GM19455 (cell line): ENCODE measurements at regions not wholly inside any gene's neighbourhood (a gene's known extent, or its start where the extent isn't known, plus 50 kb on each side); places are given as distances from the start of the nearest gene placed in this dataset.
"Not testable (repeated sequence)": the region's sequence is repeated elsewhere in the genome, so short reads cannot be mapped to it uniquely, and the experiment has no call there.

ENCODE experiments used
- ATAC-seq: cut with Tn5 transposase; IDR thresholded peaks from one replicate; pipeline ENCODE4 v1.9.1; 2021; ENCODE audit not compliant: unreplicated experiment

DNA sequence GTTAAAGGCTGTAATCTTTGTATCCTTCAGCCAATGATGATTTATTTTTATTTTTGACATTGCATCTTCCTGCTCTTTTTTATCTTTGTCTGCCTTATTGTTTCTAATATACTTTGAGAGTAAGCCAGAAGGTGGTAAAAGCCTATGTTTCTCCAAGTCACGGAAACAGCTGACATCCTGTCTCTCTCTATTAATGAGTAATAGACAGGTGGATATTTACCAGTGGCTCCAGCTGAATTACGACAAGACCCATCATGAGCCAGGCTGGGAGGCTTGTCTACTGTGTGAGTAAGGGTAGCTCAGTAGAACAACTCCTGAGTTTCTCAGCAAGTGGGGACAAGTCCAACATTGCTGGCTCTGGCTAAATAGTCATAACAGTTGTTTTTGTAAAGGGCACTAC, 166.6 kb downstream of the NDFIP2 start:
- no peak for ATAC-seq

- no peak for ATAC-seq
These were observed 165.9 kb downstream of the NDFIP2 start for GRCh38 chr13:79646880-79647279.

GRCh38 chr13:79645569-79645968, 164.6 kb downstream of the NDFIP2 start:
- ATAC-seq = no peak

DNA sequence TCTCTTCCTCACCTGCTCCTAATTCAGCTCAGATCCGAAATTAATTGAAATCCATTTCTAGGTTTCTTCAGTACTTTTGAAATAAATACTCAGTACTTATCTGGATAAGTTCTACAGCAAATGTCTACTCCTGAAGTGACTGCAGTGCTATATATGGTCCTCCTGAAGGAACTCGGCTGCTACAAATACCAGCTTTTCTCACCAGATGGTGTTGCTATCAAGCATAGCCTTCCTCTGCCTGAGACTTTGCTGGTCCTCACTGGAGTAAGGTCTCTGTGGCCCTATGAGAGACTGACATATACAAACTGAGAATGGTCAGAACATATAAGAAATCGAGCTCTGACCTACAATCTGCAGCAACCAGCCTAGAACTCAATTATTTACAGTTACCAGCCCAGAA, 161.6 kb downstream of the NDFIP2 start:
- no peak for ATAC-seq

- ATAC-seq = no peak
These were observed 156.3 kb downstream of the NDFIP2 start for GRCh38 chr13:79637133-79637763.

DNA sequence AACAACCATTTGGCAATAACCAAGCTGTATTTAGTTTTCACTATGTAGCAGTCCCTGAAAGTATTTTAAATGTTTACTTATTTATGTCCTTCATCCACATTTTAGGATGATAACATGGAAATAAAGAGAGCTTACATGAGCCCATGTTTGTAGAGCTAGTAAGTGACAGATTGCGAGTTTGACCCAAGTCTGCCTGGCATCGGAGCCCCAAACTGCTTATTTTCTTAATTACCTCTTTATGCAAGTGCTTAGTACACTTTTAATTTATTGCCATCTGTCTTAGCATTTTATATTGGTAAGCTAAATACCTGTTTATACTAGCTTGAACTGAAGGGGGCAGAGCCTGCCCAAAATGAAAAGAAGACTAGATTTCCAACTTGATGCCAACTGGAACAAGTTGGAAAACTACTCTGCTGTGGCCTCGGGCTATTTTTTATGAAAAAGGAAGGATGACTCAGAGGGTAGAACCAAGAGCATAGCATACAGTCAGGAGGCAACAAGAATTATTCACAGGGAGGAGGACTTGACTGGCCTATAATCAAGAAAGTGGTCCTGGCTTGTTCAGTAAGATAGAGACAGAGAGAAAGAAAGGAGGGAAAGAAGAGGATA, 150.2 kb downstream of the NDFIP2 start:
- ATAC-seq = no peak

DNA sequence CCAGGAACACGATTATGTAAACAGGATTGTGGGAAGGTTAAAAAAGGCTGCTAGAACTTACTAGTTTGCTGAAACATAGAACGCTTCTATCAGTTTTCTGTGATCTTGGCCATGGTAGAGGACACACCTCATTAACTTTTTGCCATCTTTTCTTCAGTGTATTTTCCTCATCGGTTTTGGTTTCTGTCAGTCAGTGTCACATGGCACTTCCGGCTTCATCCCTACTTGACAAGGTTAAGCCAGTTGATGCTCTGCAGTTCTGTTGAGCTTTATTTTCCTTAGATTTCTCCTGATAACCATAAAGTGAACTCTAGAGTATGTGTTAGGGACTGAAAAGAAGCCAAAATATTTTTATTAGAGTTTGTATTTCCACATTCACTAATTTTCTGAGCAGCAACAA, 147.5 kb downstream of the NDFIP2 start:
- ATAC-seq = no peak

- ATAC-seq = no peak
These were observed 146.0 kb downstream of the NDFIP2 start for GRCh38 chr13:79626924-79627323.

DNA sequence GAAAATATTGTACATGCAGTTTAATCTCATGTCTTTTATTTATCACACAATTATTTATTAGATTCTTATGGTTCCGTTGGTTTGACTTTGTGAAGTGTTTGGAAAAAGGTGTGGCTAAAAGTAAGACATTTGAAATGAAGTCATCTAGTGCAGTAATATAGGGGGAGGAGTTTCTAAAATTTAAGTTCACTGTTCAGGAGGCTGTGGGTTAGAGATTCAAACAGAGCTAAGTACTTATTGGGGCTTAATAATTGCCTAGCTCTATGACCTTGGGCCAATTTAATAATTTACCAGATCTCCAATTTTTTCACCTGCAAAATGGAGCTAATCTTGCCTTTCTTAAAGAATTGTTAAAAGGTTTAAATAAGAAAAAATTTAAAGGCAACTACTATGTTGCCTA, 144.6 kb downstream of the NDFIP2 start:
- ATAC-seq = no peak

GRCh38 chr13:79621902-79622301, 140.9 kb downstream of the NDFIP2 start:
- no peak for ATAC-seq

GRCh38 chr13:79621449-79621848, 140.5 kb downstream of the NDFIP2 start:
- ATAC-seq = no peak

- no peak for ATAC-seq
These were observed 133.4 kb downstream of the NDFIP2 start for GRCh38 chr13:79614250-79614918.

DNA sequence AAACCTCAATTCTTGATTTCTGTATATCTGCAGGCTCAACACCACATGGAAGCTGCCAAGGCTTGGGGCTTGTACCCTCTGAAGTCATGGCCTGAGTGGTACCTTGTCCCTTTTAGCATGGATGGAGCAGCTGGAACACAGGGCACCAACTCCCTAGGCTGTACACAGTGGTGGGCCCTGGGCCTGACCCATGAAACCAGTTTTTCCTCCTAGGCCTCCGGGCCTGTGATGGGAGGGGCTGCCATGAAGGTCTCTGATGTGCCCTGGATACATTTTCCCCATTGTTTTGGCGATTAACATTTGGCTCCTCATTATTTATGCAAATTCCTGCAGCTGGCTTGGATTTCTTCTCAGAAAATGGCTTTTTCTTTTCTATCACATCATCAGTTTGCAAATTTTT, 131.6 kb downstream of the NDFIP2 start:
- no peak for ATAC-seq

DNA sequence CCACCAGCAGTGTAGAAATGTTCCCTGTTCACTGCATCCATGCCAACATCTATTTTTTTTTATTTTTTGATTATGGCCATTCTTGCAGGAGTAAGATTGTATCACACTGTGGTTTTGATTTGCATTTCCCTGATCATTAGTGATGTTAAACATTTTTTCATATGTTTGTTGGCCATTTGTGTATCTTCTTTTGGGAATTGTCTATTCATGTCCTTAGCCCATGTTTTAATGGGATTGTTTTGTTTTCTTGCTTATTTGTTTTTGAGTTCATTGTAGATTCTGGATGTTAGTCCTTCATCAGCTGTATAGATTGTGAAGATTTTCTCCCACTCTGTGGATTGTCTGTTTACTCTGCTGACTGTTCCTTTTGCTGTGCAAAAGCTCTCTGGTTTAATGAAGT, 126.9 kb downstream of the NDFIP2 start:
- ATAC-seq = not testable (repeated sequence)
